A673 (cell line): ENCODE measurements at regions not wholly inside any gene's neighbourhood (a gene's known extent, or its start where the extent isn't known, plus 50 kb on each side); places are given as distances from the start of the nearest gene placed in this dataset.

Experiments
- CTCF ChIP-seq: fragments of 300-800, 200-600 bp; sonication (generic); conservative IDR thresholded peaks from 2 replicates; pipeline ENCODE4 v1.5.1; 2017; ENCODE audit warnings: low read depth, mild to moderate bottlenecking, antibody characterized with exemption, low read length, moderate library complexity, mixed read lengths
- EZH2 ChIP-seq: fragments of 200-600 bp; sonication (generic); IDR thresholded peaks from 2 replicates; pipeline ENCODE4 v1.6.1; 2017; ENCODE audit warnings: borderline replicate concordance, low read depth, mild to moderate bottlenecking, mixed read lengths, antibody characterized with exemption, low read length; ENCODE audit not compliant: poor library complexity, severe bottlenecking

- TF ChIP-seq CTCF (no peak), EZH2 (no peak)
Measured at GRCh38 chr6:167699141-167699931, 127.4 kb upstream of the AFDN start.
